ENCODE measurements at regions not wholly inside any gene's neighbourhood (a gene's known extent, or its start where the extent isn't known, plus 50 kb on each side); places are given as distances from the start of the nearest gene placed in this dataset.
"Not testable (repeated sequence)": the region's sequence is repeated elsewhere in the genome, so short reads cannot be mapped to it uniquely, and the experiment has no call there.

DNA sequence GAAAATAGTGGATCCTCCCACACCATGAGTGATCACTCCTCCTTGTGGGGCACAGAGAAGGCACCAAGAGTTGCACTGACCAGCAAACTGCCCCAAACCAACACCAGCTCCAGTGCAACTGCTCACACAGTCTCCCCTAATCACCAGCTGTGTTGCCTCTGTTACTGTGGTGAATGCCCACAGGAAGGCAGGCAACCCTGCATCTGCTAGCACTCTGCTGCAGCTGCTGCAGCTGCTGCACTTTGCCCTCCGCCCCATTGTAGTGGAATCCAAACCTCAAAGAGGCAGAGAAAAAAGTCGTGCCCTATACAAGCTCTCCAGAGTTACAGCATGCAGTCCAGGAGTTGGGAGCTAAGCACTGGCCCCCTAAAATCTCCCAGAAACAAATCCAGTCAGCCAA is 339.6 kb downstream of the TRIM36 start:
- DNase-seq (ENCODE audit: low read depth in 2 of 3, low spot score in 1 of 3) = no peak

DNA sequence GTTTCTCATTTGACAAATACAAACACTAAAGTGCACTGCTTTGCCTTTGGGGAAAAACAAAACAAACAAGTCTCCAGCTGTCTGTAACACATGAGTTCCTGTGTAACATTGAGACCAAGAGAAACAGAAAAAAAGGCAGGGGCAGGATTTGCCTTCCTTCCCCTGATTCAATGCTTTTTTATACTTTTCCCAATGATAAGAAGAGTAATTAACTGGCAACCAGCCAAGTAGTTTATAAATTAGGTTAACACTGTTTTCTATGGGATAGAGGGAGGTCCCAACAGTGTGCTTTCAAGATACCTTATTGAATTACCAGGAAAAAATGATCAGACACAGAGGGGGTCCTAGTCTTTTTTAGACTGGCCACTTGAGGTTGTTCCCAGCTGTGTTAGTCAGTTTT is 346.8 kb downstream of the TRIM36 start:
- DNase-seq (ENCODE audit: low read depth in 2 of 3, low spot score in 1 of 3) = no peak

DNA sequence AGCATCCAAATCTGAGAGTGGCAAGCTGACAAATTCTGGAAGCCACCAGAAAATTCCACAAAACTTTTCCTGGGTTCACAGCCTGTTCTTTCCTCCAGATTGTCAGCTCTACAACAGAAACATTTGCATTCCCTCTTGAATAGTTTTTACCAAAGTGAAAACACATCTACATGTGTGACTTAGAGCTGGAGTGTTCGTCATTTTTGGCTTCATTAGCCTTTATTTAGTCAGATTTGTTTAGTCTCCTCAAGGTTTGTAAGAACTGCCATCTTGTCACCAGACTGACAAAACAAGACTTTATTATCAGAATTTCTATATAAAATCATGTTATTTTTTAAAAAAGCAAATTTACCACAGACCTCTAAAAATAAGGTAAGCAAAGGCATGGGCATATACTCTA is 347.3 kb downstream of the TRIM36 start:
- no peak for DNase-seq (ENCODE audit: low read depth in 2 of 3, low spot score in 1 of 3)

DNA sequence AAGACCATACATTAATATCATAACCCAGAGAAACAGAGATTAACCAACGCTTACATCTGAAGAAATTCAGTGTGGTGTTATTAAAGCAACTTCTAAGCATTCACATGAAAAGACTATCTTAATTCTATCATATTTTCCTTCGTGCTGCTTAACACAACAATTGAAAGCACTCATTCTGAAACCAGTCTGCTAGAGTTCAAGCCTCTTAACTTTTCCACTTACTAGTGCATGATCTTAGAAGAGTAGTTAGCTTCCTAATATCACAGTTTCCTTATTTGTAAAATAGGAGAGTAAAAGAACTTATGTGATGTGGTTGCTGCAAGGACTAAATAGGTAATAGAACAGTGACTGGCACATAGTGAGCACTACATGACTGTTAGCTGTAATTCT is 379.3 kb downstream of the TRIM36 start:
- DNase-seq (ENCODE audit: low read depth in 2 of 3, low spot score in 1 of 3) = no peak

DNA sequence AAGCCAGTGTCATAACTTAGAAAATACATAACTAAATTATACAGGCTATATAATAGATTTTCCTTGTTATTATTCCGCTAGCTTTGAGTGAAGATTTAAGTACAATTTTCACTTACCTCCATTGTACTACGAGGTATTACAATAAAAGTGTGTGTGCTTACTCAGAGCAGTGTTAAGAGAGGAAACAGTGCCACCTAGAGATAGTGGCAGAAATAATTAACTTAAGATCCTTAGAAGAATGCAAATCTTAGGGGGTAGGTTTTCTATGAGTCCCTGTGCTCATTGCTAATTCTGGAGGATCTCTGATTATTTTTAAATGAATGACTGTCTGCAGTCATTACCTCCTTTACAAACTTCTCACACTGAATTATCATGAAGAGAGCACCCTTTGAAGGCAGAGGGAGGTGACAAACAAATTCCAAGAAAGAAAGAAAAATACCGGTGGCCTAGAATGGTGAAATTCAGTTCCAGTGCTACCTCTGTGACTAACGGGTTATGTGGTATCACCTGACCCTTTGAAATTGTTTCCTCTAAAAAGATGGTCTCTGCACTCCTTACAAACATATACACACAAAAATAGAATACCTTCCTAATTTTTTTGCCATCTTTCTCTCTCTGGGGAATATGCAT is 379.8 kb downstream of the TRIM36 start:
- no peak for DNase-seq (ENCODE audit: low read depth in 2 of 3, low spot score in 1 of 3)

DNA sequence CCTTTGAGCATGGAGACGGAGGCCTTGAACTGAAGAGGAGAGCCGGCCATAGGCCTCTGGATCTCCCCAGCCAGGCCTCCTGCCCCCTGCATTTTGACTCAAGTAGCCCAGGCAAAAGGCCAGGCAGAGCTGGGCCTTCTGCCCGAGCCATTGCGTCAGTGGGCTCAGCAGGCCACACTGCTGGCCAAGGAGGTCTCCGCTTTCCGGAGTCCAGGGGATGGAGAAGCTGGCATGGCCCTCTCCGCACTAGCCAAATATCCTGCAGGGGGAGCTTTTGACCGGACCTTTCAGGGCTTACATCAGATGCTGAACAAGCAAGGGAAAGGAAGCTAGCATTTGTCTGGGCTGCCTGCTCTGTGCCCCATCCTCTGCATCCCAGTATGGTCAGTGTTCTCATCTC is 386.8 kb downstream of the TRIM36 start:
- no peak for DNase-seq (ENCODE audit: low read depth in 2 of 3, low spot score in 1 of 3)

DNA sequence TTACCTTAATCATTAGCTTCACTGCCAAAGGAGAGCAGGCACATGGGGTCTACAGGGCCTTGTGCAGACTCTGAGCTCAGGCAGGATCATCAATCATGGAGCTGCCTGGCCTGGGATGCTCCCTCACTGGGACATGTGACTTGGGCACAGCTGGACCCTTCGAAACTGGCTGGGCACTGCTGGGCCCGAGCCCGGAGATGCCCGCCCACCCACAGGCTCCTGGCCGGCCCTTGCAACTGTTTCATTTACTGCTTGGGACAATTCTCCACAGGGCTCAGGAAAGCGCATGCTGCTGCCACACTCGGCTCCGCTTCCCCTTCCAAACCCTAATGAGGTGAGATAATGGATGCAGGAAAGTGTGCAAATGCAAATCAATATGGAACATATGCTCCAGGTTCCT is 387.5 kb downstream of the TRIM36 start:
- DNase-seq (ENCODE audit: low read depth in 2 of 3, low spot score in 1 of 3) = no peak

DNA sequence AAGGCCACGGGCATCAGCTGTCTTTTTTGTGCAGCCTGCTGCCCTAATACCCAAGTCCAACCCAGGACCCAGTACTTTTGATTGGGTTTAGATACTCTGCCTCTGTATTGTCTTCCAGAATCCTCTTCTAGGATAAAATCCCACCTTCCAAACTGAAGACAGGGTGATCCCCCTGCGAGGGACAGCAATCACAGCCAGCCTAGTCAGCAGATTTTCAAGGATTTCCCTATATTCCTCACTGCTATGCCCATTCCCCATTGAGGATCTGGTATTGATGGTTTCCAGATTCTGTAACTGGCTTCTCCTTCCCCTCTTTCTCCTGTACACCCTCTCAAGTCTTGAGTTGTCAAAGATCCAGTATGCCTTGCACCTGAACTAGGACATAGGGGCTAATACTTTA is 389.4 kb downstream of the TRIM36 start:
- no peak for DNase-seq (ENCODE audit: low read depth in 2 of 3, low spot score in 1 of 3)

DNA sequence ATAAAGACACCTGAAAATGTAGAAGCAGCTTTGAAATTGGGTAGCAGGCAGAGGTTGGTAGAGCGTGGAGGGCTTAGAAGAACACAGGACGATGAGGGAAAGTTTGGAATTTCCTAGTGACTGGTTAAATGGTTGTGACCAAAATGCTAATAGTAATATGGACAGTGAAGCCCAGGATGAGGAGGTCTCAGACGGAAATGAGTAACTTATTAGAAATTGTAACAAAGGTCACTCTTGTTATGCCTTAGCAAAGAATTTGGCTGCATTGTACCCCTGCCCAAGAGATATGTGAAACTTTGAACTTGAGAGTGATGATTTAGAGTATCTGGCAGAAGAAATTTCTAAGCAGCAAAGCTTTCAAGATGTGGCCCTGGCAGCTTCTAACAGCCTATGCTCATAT is 382.5 kb downstream of the KCNN2 start:
- no peak for DNase-seq (ENCODE audit: low read depth in 2 of 3, low spot score in 1 of 3)

DNA sequence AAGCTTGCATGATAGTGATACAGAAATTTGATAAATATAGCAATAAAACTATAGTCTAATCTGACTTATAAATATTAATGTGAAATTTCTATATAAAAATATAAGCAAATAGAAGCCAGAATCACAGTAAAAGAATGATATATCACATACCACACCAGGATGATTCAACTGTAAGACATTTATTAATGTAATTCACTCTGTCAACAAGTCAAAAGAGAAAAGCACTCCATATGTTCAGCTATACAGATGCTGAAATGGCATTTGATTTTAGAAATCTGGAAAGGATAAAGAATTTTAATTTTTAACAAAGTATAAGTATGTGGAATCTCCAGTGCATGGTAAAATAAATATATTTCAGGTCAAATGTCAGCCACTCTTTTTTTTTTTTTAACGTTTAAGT is 372.4 kb downstream of the KCNN2 start:
- DNase-seq (ENCODE audit: low read depth in 2 of 3, low spot score in 1 of 3) = no peak

DNA sequence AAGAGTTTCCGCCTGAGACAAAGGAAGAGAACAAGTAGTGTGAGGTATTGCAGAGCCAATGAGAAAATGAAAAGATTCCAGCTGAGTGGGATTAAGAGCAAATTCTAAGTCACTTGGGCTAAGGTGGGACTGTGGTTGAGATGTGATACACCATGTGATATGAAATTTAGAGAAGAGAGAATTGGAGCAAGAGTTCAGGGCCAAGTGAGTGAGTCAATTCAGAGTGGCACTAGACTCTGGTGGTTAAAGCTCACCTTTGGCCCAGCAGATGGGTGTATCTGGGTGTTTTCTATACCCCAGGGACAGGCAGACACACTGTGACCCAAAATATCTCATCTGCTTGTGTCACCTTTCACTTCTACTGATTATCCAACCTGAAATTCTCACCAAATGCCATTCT is 368.1 kb downstream of the KCNN2 start:
- DNase-seq (ENCODE audit: low read depth in 2 of 3, low spot score in 1 of 3) = no peak

DNA sequence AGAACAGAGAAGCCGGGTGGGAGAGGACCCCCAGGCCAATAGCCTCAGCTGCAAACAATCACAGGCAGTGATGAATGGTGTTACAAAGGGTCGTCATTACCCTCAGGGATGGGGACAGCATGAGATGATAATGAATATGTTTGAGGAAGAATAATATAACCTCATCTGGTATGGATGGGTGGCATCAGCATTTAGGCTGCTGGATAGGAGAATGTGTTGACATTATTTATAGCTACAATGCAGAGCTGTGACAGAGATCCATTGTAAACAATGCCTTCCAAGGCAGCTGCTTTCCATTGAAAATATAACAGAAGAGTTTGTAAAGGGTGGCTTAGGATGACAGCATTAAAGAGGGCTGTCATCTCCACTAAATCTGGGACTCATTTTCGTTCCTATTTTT is 365.5 kb downstream of the KCNN2 start:
- no peak for DNase-seq (ENCODE audit: low read depth in 2 of 3, low spot score in 1 of 3)

DNA sequence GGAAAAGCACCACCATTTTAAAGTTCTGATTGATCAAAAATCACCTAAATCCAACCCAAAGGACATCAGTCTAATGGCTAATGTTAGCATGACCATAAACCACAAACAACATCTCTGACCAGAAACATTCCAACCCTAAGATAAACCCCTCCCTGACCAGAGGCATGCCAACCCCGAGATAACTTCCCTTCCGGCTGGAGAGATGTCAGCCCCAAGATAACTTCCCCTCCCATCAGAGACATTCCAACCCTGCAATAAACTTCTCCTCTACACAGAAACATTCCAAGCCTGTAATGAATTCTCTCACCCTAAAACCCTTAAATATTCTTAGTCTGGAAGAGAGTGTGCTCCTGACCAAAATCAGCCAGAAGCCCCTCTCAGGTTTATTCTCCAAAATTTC is 364.3 kb downstream of the KCNN2 start:
- DNase-seq (ENCODE audit: low read depth in 2 of 3, low spot score in 1 of 3) = no peak

DNA sequence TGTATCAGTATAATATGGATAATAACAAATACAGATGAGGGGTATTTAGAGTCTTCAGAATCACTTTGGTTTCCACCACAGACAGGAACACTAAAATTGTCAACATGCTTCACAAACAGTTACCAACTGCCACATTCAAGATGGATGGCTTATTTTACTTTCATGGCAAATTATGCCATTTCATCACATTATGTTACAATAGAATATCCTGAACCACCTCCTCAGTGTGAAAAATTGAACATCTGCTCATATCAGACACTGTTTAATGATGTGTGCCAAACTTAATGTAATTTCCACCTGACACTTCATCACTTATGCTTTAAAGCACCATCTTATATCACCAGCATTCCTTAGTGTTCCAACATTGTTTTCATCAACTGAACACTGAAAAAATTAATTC is 357.4 kb downstream of the KCNN2 start:
- DNase-seq (ENCODE audit: low read depth in 2 of 3, low spot score in 1 of 3) = no peak

DNA sequence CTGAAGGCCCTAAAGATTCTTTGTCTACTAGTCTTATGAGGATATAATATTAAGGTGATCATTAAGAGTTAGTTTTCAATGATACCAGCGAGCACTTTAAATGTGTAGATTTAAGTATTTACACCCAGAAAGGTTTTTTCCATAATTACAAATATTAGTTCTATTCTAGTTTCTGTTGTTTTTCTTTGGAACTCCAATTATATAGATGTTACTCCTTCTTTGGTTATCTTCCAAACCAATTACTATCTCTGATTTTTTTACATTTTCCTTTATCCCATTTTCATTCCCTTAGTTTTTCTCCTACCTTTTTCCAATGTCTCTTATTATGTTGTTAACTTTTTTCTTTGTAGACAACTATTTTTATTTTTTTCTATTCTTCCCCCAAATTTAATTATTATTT is 355.1 kb downstream of the KCNN2 start:
- no peak for DNase-seq (ENCODE audit: low read depth in 2 of 3, low spot score in 1 of 3)

DNA sequence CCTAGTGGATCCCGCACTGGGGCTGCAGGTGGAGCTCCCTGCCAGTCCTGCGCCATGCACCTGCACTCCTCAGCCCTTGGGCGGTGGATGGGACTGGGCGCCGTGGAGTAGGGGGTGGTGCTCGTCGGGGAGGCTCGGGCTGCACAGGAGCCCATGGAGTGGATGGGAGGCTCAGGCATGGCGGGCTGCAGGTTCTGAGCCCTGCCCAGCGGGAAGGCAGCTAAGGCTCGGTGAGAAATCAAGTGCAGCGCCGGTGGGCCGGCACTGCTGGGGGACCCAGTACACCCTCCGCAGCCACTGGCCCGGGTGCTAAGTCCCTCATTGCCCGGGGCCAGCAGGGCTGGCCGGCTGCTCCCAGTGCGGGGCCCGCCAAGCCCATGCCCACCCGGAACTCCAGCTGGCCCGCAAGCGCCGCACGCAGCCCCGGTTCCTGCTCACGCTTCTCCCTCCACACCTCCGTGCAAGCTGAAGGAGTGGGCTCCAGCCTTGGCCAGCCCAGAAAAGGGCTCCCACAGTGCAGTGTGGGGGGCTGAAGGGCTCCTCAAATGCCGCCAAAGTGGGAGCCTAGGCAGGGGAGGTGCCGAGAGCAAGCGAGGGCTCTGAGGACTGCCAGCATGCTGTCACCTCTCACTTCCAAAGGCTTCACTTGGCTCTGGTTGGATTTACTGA is 342.5 kb downstream of the KCNN2 start:
- not testable (repeated sequence) for DNase-seq (ENCODE audit: low read depth in 2 of 3, low spot score in 1 of 3)

DNA sequence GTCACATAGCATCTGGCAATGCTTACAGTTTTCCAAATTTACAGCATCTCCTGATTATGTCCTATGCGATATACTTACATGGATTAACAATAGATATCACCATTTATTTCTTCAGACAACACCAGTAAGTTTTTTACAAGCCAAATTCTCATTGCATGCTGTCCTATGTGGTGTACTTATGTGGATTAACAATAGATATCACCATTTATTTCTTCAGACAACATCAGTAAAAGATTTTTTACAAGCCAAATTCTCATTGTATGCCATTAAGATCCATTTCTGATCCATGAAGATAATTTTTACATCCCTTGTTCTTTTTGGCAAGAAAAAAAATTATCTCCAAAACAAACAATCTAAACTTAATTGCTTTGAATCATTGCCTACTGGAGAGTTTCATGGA is 340.9 kb downstream of the KCNN2 start:
- DNase-seq (ENCODE audit: low read depth in 2 of 3, low spot score in 1 of 3) = no peak

DNA sequence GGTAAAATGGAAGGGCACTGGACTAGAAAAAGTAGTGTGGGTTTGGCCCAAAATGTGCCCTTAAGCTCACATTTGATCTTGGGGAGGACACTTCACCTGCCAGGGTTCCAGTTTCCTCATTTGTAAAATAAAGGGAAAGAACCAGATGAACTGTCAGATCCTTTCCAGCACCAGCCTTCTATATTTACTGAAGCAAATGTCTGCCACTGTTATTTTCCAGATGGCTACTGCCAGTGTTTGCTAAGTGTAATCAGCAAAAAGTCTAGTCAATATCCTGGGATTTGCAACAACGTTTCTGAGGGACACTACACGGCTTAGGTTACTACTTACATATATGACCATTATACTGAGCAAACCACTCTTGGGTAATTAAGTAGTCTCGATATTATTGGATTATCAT is 340.3 kb downstream of the KCNN2 start:
- no peak for DNase-seq (ENCODE audit: low read depth in 2 of 3, low spot score in 1 of 3)

DNA sequence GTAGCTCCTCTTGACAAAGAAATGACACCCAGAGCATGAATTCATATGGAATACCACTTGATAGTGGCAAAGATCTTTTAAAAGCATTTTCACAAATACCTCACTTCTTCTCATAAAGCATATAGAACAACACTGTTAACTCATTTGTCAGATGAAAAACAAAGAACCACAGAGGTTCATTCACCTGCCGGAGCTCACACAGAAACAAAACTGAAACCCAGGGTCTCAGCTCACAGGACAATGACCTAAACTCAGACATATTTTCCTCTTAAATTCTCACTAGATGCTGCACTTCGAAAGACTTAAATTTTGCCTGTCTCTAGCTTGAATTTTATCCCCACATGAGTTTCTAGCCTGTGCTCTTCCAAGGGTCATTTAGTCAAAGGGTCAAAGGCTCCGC is 339.0 kb downstream of the KCNN2 start:
- no peak for DNase-seq (ENCODE audit: low read depth in 2 of 3, low spot score in 1 of 3)

DNA sequence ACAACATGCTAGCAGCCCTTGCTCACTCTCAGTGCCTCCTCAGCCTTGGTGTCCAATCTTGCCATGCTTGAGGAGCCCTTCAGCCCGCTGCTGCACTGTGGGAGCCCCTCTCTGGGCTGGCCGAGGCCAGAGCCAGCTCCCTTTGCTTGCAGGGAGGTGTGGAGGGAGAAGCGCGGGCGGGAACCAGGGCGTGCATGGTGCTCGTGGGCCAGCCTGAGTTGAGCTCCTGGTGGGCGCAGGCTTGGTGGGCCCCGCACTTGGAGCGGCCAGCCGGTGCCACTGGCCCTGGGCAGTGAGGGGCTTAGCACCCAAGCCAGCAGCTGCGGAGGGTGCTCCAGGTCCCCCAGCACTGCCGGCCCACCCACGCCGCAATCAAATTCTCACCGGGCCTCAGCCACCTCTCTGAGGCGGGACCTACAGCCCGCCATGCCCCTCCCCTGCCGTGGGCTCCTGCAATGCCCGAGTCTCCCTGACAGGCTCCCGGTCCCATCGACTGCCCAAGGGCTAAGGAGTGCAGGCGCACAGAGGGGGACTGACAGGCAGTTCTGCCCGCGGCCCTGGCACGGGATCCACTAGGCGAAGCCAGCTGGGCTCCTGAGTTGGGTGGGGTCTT is 333.5 kb downstream of the KCNN2 start:
- DNase-seq (ENCODE audit: low read depth in 2 of 3, low spot score in 1 of 3) = no peak

DNA sequence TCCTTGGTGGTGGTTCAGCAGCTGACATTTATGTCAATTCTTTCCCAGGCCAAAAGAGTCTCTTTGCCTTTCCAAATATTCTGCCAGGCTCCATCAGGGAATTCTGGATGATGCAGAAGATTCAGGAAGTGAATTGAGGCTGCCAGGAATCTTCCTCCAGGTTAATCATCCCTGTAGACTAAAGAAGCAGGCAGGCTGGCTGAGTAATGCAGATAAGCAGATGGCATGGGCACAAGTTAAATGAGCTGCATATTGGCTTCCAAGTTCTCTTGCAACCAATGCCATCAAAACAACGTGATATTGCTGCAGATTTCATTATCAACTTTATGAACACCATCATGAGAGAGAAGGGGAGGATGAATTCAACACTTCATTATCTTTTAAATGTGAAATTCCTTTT is 324.5 kb downstream of the KCNN2 start:
- no peak for DNase-seq (ENCODE audit: low read depth in 2 of 3, low spot score in 1 of 3)

DNA sequence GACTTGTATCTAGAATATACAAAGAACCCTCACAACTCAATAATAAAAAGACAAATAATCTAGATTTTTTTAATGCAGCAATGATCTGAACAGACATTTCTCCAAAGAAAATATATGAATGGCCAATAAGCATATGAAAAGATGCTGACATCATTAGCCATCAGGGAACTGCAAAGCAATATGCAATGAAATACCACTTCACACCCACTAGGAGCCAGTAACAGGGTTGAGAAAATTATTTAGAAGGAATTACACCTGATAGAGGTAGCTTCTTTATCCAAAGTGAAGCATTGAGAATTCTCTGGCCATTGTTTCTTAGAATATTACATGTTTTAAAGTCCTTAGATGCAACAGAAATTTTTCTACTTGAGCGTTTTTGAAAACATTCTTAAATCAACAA is 316.9 kb downstream of the KCNN2 start:
- no peak for DNase-seq (ENCODE audit: low read depth in 2 of 3, low spot score in 1 of 3)

DNA sequence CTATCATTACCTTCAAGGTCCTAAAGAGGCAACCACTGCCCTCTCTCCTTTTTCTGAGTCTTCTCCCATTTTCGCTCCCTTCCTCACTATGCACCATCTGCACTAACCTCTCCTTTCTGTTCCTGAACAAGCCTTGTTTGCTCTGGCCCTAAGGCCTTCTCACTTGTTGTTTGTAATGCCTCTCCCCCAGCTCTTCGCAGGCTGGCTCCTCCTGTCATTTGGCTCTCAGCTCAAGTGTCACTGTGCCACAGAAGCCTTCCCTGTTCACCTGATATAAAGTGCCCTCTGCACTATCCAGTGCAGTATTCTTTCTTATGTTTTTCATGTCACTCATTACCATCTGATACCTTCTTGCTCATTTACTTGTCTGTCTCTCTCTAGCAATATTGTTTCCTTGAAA is 303.7 kb downstream of the KCNN2 start:
- no peak for DNase-seq (ENCODE audit: low read depth in 2 of 3, low spot score in 1 of 3)

All from stimulated activated CD4-positive, alpha-beta T cell treated with anti-CD3 and anti-CD28 coated beads, Interleukin-12 subunit alpha, Interleukin-12 subunit beta, amount 100 ng/mL, for 48 hours (primary cell).